ENCODE measurements at regions not wholly inside any gene's neighbourhood (a gene's known extent, or its start where the extent isn't known, plus 50 kb on each side); places are given as distances from the start of the nearest gene placed in this dataset.

- Histone ChIP-seq H3K4me3 (no peak overlapping the region), H3K27ac (no peak overlapping the region), H3K9me3 (no peaks in the 10 kb centered on the region), H3K36me3 (no peaks in the 10 kb centered on the region), H3K4me1 (peaks cover 0 to 15% (median 0%) of the 10 kb centered on the region in 4 donors), H3K27me3 (no peaks in the 10 kb centered on the region)
- no peak for DNase-seq (ENCODE audit: low spot score in 2 of 2)
- TF ChIP-seq EP300 (IDR thresholded peaks at IDR 0.05): no peak
- whole genome bisulfite sequencing, 2 donors: 84 to 89% methylated on average over 4 of the region's 4 CpGs
Observed at GRCh38 chr9:18350995-18351595, 122.9 kb upstream of the ADAMTSL1 start.

GRCh38 chr9:18352711-18353110, 121.2 kb upstream of the ADAMTSL1 start:
- Histone ChIP-seq H3K27ac (no peak overlapping the region), H3K9me3 (no peaks in the 10 kb centered on the region), H3K27me3 (no peaks in the 10 kb centered on the region), H3K4me3 (no peak overlapping the region), H3K4me1 (peaks cover 0 to 7% (median 0%) of the 10 kb centered on the region in 4 donors), H3K36me3 (no peaks in the 10 kb centered on the region)
- DNase-seq (ENCODE audit: low spot score in 2 of 2): no peak
- WGBS, 2 donors: 86 to 96% methylated on average over 3 of the region's 3 CpGs
- TF ChIP-seq CTCF (IDR thresholded peaks at IDR 0.05) (no peak), EP300 (IDR thresholded peaks at IDR 0.05) (no peak), POLR2A (IDR thresholded peaks at IDR 0.05) (no peak)

GRCh38 chr9:18353473-18353872, 120.5 kb upstream of the ADAMTSL1 start:
- Histone ChIP-seq H3K36me3 (no peaks in the 10 kb centered on the region), H3K4me3 (no peak overlapping the region), H3K27me3 (no peaks in the 10 kb centered on the region), H3K27ac (no peak overlapping the region), H3K9me3 (no peaks in the 10 kb centered on the region), H3K4me1 (no peaks in the 10 kb centered on the region)
- DNase-seq (ENCODE audit: low spot score in 2 of 2): no peak
- TF ChIP-seq EP300 (IDR thresholded peaks at IDR 0.05) (no peak), POLR2A (IDR thresholded peaks at IDR 0.05) (no peak), CTCF (IDR thresholded peaks at IDR 0.05) (no peak)

- TF ChIP-seq POLR2A (IDR thresholded peaks at IDR 0.05) (no peak), CTCF (IDR thresholded peaks at IDR 0.05) (no peak), EP300 (IDR thresholded peaks at IDR 0.05) (no peak)
- Histone ChIP-seq H3K36me3 (no peaks in the 10 kb centered on the region), H3K4me1 (peaks cover 0 to 19% (median 2%) of the 10 kb centered on the region in 4 donors), H3K4me3 (no peak overlapping the region), H3K27me3 (no peaks in the 10 kb centered on the region), H3K9me3 (no peaks in the 10 kb centered on the region), H3K27ac (no peak overlapping the region)
- no peak for DNase-seq (ENCODE audit: low spot score in 2 of 2)
- 78 to 87% methylated on average over 1 of the region's 1 CpG for WGBS, 2 donors
Observed at GRCh38 chr9:18357321-18357720, 116.6 kb upstream of the ADAMTSL1 start.

GRCh38 chr9:18358325-18358724, 115.6 kb upstream of the ADAMTSL1 start:
- WGBS, 2 donors: 95 to 96% methylated on average over 2 of the region's 2 CpGs
- H3K4me3 ChIP-seq: no peak overlapping the region
- H3K27me3 ChIP-seq: no peaks in the 10 kb centered on the region
- no peaks in the 10 kb centered on the region for H3K36me3 ChIP-seq
- peaks cover 0 to 27% (median 3%) of the 10 kb centered on the region in 4 donors for H3K4me1 ChIP-seq
- no peak overlapping the region for H3K27ac ChIP-seq
- TF ChIP-seq POLR2A (IDR thresholded peaks at IDR 0.05): no peak
- TF ChIP-seq EP300 (IDR thresholded peaks at IDR 0.05): no peak
- TF ChIP-seq CTCF (IDR thresholded peaks at IDR 0.05): no peak
- no peak for DNase-seq (ENCODE audit: low spot score in 2 of 2)
- no peaks in the 10 kb centered on the region for H3K9me3 ChIP-seq

- no peak for TF ChIP-seq POLR2A (IDR thresholded peaks at IDR 0.05)
- TF ChIP-seq CTCF (IDR thresholded peaks at IDR 0.05): no peak
- no peak for TF ChIP-seq EP300 (IDR thresholded peaks at IDR 0.05)
- Histone ChIP-seq H3K9me3 (no peaks in the 10 kb centered on the region), H3K27me3 (no peaks in the 10 kb centered on the region), H3K4me3 (no peak overlapping the region), H3K36me3 (no peaks in the 10 kb centered on the region), H3K27ac (no peak overlapping the region), H3K4me1 (peaks cover 0 to 27% (median 3%) of the 10 kb centered on the region in 4 donors)
- no peak for DNase-seq (ENCODE audit: low spot score in 2 of 2)
- 69 to 75% methylated on average over 1 of the region's 1 CpG for WGBS, 2 donors
Observed at GRCh38 chr9:18359335-18359734, 114.6 kb upstream of the ADAMTSL1 start.

Measured in tibial nerve (tissue), 4 donors.